ENCODE measurements at regions not wholly inside any gene's neighbourhood (a gene's known extent, or its start where the extent isn't known, plus 50 kb on each side); places are given as distances from the start of the nearest gene placed in this dataset.

- DNase-seq, result no peak
- Histone ChIP-seq H3K27ac (no peak overlapping the region), H3K4me3 (no peak overlapping the region), H3K4me1 (no peaks in the 10 kb centered on the region), H3K9me3 (no peaks in the 10 kb centered on the region), H3K36me3 (no peaks in the 10 kb centered on the region), H3K27me3 (no peaks in the 10 kb centered on the region)
- no peak for TF ChIP-seq CTCF (IDR thresholded peaks at IDR 0.05)
- TF ChIP-seq POLR2A (IDR thresholded peaks at IDR 0.05), result no peak
These were observed 388.5 kb downstream of the JRKL start for GRCh38 chr11:96778272-96778671.

GRCh38 chr11:96779030-96779429 lies 389.2 kb downstream of the JRKL start:
- Histone ChIP-seq H3K9me3 (no peaks in the 10 kb centered on the region), H3K4me3 (no peak overlapping the region), H3K27me3 (no peaks in the 10 kb centered on the region), H3K4me1 (no peaks in the 10 kb centered on the region), H3K27ac (no peak overlapping the region), H3K36me3 (no peaks in the 10 kb centered on the region)
- no peak for DNase-seq
- TF ChIP-seq POLR2A (IDR thresholded peaks at IDR 0.05), result no peak
- TF ChIP-seq CTCF (IDR thresholded peaks at IDR 0.05), result no peak

- no peak for DNase-seq
- no peaks in the 10 kb centered on the region for H3K9me3 ChIP-seq
- H3K4me1 ChIP-seq, result no peaks in the 10 kb centered on the region
- H3K4me3 ChIP-seq, result no peak overlapping the region
- H3K27ac ChIP-seq, result no peak overlapping the region
- no peaks in the 10 kb centered on the region for H3K36me3 ChIP-seq
- H3K27me3 ChIP-seq, result no peaks in the 10 kb centered on the region
- TF ChIP-seq POLR2A (IDR thresholded peaks at IDR 0.05) (no peak), CTCF (IDR thresholded peaks at IDR 0.05) (no peak)
These were observed 391.3 kb downstream of the JRKL start for GRCh38 chr11:96781082-96781481.

- Histone ChIP-seq H3K9me3 (no peaks in the 10 kb centered on the region), H3K36me3 (no peaks in the 10 kb centered on the region), H3K27me3 (no peaks in the 10 kb centered on the region), H3K4me3 (no peak overlapping the region), H3K4me1 (no peaks in the 10 kb centered on the region), H3K27ac (no peak overlapping the region)
- no peak for DNase-seq
- TF ChIP-seq CTCF (IDR thresholded peaks at IDR 0.05) (no peak), POLR2A (IDR thresholded peaks at IDR 0.05) (no peak)
These were observed 392.8 kb downstream of the JRKL start for GRCh38 chr11:96782632-96783031.

- Histone ChIP-seq H3K36me3 (no peaks in the 10 kb centered on the region), H3K27me3 (no peaks in the 10 kb centered on the region), H3K27ac (no peak overlapping the region), H3K4me3 (no peak overlapping the region), H3K9me3 (no peaks in the 10 kb centered on the region), H3K4me1 (no peaks in the 10 kb centered on the region)
- no peak for DNase-seq
- TF ChIP-seq CTCF (IDR thresholded peaks at IDR 0.05) (no peak), POLR2A (IDR thresholded peaks at IDR 0.05) (no peak)
These were observed 393.5 kb downstream of the JRKL start for GRCh38 chr11:96783311-96783710.

GRCh38 chr11:96785073-96785472 lies 395.3 kb downstream of the JRKL start:
- TF ChIP-seq POLR2A (IDR thresholded peaks at IDR 0.05) (no peak), CTCF (IDR thresholded peaks at IDR 0.05) (no peak)
- no peaks in the 10 kb centered on the region for H3K9me3 ChIP-seq
- H3K36me3 ChIP-seq, result no peaks in the 10 kb centered on the region
- H3K27me3 ChIP-seq, result no peaks in the 10 kb centered on the region
- H3K27ac ChIP-seq, result no peak overlapping the region
- no peak for DNase-seq
- H3K4me3 ChIP-seq, result no peak overlapping the region
- no peaks in the 10 kb centered on the region for H3K4me1 ChIP-seq

Measured in Peyer's patch (tissue), 4 donors.